IPS-NIHi7 (cell line): ENCODE measurements at regions not wholly inside any gene's neighbourhood (a gene's known extent, or its start where the extent isn't known, plus 50 kb on each side); places are given as distances from the start of the nearest gene placed in this dataset.

Source experiments
- DNase-seq: peaks from one replicate; pipeline ENCODE4 v3.0.0; 2012; ENCODE audit warnings: mixed read lengths; ENCODE audit errors: extremely low spot score

DNA sequence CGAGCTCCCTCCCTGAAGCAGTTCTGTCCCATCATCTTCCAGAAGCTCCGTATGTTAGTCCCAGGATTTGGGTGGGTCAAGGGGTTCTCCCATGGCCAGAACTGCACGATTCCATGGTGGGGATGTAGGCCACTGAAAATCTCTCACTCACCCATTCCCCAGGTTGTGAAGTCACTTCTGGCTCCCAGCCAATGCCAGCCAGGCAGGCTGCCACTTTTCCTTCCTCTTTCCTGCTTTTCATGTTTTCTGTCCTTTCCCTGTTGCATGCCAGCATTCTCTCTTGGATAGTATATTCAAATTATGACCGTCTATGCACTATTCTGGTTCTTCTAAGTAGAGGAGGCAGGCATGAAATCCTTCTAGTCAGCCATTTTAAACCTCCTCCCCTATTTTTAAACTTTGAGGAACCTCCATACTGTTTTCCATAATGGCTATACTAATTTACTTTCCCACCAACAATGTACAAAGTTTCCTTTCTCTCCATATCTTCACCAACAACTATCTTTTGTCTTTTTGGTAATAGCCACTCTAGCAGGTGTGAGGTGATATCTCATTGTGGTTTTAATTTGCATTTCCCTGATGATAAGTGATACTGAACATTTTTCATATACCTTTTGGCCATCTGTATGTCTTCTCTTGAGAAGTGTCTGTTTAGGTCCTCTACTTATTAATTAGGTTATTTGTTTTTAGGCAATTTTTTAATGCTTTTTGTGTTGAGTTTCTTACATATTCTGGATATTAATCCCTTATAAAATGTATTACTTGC is 182.1 kb upstream of the TET2 start:
- DNase-seq, result no peak

DNA sequence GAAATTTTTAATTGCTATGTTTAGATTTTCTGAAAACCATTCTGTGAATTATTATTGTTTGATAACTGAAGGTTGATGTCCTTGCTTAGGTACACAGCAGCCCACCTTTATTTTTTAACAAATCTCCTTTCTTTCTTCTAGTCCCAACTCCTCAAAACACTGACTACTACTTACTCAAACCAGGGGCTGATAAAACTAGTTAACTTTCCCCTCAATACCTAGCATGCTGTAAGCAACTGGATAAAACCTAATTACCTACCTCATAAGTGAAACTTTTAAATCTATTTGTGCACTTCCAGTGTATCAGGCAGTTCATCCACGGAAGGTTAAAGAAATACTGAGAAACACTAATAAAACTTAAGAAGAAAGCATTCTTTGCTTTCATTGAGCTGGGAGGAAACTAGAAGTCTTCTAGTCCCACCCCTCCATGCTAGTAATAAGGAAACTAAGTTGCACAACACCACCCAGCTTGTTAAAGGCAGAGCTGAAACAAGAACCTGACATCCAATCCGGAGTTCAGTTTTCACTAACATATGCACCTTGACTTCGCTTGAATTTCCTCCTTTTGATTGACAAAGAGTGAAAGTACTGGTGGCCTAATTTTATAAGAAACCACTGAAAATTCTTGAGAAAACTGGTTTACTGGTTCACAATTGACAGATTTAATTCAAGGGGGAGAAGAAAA is 180.2 kb upstream of the TET2 start:
- DNase-seq, result no peak

DNA sequence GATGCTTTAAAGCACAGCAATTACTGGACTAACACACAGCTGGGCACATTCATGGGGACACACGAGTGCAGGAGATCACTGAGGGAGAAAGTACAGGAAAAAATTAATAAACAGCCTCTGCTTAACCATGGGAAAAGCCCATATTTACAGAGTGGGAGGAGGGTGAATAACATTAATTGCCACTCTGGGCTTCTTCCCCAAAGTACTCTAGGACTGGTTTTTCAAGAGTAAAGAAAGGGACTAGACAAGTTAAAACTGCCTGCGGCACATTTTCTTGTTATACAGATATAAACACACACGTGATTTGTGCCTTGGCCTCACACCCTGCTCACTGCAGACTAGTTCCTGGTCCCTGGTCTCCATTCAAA is 179.7 kb upstream of the TET2 start:
- no peak for DNase-seq

DNA sequence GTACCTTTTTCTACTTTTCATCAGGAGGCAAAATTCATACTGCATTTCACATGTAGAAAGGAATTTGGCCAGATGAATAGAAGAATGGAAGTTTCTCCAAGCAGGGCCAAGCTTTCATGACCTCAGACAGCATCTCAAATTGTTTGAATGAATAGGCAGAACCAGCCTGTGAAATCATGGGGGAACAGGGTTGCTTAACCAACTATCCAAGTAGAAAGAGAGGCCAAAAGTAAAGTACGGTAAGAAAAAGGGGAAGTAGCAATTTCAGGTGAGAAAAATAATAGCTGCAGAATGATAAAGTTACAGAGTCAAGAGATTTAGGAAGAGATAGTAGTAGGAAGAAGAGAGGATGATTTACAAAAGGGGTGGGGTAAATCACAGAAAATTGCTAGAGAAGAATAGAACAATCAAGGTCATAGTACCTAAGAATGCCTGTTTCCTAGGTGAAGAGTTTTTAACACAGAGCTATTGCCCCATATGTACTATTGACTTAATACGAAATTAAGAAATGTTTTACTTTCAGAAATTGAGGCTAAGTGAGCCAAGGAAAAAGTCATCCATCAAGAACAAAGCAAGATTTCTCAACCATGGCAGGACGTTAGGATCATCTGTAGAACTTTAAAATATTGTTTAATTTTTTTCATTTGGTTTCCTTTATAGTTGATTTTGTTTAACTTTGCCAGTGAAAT is 177.1 kb upstream of the TET2 start:
- DNase-seq, result no peak

DNA sequence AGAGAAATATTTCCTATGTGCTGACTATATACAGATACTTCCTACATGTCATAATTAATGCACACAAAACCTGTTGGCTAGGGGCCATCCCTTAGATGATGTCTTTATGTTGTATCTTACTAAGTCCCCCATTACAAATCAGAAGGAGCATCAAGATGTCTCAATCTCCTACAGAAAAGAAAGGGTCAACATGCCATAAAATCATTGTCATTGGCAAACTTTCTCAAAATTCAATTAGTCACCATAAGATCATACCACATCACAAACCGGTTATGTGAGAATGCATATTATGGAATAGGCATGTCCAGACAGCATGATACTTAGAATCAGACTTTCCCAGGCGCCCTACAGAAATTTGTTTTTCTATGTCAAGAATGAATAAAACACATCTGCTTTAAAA is 175.2 kb upstream of the TET2 start:
- DNase-seq, result no peak

DNA sequence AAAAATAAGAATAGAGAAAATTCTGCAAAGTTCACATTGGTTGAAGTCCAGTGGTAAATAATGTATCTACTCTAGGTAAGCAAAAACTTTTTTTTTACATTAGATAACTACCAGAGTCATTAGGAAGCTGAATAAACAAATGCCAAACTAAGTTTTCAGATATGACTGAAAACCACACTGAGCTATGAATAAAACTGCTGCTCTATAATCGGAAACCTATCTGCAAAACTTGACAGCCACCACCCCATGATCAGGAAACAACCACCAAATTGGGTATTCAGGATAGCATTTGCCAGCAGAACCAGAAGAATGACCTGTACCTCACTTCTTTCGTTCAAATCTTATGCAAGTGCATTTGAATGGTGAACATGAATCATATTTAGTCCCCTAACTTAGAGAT is 173.0 kb upstream of the TET2 start:
- no peak for DNase-seq

DNA sequence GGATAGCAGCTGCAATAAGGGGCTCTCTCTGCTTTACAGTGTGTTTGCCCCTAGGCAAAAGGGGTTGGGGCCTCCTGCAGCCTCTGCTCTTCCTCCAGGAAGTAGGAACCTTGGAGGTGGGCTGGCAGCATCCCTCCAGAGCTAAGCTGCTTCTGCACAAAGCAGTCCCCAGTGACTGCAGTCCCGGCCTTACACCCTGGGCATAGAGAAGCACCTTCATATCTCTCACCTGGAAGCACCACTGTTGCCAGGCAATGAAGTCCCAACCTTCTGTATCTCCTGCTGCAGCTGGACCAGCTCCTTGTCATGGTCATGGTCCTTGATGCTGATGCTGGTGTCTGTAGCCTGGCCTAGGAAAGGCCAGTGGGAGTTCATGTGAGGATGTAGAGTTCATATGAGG is 171.1 kb upstream of the TET2 start:
- no peak for DNase-seq

DNA sequence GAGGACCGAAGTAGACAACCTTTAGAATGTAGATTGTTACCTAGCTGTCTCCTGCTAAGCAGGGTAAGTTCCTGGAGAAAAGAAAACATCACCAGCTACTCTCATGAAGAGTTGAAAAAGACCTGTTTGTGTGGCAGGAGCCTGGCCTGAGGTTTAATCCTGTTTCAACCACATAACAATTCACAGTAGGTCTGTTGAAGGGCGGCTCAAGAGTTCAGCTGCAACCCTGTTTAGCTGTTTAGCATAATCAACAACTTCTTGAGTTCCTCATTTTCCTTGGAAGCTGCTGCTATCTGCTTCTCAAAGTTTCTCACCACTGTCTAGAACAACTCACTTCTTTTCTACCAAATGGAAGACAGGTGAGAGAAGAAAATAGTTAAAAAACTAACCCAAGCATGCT is 170.4 kb upstream of the TET2 start:
- no peak for DNase-seq

DNA sequence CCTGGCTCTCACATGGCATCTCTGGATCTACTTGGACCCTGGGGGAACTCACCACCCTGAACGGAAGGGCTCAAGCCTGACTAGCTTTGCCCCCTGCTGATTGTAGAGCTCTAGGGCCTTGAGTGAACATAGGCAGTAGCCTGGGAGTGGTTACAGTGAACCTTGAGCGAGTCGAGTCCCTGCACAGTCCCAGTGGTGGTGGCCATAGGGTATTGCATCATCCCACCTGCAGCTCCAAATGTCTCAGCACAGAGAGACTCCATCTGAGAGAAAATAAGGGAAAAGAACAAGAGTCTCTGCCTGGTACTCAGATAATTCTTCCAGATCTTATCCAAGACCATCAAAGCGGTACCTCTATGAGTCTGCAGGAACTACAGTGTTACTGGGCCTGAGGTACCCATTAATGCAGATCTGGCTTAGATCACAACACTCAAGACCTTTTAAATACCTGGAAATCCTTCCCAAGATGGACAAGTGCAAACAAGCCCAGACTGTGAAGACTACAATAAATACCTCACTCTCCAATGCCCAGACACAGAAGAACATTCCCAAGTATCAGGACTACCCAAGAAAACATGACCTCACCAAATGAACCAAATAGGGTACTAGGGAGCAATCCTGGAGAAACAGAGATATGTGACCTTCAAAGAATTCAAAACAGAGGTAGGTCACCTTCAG is 167.5 kb upstream of the TET2 start:
- no peak for DNase-seq

DNA sequence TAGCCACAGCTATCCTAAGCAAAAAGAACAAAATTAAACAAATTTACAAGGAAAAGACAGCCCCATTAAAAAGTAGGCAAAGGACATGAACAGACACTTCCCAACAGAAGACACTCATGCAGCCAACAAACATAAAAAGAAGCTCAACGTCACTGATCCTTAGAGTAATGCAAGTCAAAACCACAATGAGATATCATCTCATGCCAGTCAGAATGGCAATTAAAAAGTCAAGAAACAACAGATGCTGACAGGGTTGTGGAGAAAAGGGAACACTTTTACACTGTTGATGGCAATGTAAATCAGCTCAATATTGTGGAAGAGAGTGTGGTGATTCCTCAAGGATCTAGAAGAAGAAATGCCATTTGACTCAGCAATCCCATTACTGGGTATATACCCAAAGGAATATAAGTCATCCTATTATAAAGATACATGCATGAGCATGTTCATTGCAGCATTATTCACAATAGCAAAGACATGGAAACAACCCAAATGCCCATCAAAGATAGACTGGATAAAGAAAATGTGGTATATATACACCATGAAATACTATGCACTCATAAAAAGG is 163.0 kb upstream of the TET2 start:
- DNase-seq, result no peak

DNA sequence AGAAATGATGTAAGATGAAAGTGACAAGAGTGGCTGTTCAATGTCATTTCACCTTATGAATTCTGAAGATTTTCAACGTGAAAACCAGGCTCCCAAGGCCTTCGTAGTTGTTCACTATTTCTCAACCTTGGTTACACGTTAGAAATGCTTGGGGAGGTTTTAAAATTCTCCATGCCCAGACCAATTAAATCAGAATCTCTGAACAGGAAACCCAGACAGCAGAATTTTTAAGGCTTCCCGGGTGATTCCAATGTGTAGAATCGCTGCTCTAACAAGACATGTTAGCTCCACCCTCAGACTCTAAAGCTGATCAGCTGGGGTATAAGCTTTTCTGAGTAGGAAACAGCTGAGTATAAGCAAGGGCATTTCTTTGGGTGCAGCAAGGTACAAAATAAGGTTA is 160.4 kb upstream of the TET2 start:
- no peak for DNase-seq

DNA sequence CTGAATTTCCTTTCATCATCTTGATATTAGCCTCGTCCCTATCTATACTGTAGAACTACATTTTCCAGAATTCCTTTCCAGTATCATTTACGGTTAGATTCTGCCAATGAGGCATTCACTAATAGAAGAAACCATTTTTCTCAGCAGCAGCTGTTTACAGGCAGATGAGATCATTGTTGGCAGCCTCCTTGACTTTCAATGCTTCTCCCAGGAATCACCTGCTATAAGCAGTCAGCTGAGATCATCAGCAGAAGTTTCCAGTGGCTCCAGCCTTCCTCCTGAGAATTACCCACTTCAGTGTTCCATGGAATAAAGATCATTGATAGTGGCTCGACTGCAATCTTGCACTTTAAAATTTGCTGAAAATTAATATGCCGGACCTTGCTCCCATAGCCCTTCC is 157.3 kb upstream of the TET2 start:
- no peak for DNase-seq

DNA sequence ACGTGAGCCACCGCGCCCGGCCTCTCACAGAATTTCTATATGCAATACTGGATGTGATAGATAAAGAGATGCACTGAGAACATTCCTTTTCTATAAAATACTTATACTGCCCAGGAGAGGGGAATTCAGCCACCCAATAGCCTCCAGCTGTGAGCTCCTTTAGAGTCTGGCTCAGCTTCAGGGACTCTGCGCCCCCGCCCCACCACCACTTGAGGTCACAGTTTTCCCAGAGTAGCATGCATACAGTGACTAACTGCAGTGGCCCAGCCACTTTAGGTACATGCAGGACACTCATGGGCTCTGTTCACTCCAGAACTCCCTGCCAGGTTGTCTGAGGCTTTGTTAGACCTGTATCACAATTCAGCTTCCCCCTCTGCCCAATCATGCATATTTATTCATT is 144.4 kb upstream of the TET2 start:
- no peak for DNase-seq

DNA sequence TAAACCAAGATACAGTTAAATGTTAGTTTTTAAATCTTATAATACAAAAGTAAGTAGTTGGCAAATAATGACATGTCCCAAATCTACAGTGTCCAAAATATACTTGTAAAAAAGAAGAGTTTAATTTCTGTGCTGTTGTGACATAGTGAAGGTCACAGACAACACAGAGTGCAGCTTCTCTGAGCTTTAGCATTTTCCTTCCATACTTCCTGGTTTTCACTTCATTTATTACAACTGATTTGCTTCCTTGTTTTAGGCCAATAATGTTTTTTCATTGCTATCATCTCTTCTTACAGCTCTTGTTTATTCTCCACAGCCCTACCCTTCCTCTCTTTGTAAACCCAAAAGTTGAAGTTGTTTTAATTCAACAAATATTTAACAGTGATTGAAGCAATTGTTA is 132.4 kb upstream of the TET2 start:
- DNase-seq, result no peak

DNA sequence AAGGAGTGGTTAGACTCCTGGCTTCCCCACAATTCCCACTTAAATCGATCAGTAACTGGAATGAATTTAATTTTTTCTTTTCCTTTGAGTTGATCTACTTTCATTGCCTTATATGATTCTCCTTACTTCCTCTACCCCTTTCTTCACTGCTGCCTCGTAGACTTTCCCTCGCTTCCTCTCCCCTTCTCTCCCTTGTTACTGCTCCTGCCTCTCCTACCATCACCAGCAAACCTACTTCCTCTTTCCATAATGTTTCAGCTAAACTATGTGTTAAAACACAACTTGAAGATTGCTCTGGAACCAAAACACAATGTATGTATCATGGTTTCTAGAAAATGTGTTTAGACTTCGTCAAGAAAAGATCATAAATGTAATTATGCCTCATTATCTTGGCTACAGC is 132.0 kb upstream of the TET2 start:
- no peak for DNase-seq

DNA sequence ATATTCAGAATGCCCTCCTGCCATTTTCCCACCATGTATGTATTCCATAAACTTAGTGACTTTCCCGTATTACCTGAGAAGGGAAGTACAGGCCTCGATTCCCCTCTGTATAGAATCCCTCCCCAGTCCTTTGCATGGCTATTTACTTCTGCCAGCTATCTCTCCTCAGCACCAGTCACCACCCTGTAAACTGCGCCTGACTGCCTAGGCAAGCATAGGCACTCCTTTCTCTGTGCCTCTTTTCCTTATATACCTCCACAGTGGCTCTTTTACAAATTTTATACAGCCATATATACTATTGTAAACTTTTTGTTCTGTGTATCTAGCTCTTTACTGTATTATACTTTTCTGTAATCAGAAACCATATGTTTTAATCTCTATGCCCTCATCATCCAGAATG is 130.9 kb upstream of the TET2 start:
- no peak for DNase-seq

DNA sequence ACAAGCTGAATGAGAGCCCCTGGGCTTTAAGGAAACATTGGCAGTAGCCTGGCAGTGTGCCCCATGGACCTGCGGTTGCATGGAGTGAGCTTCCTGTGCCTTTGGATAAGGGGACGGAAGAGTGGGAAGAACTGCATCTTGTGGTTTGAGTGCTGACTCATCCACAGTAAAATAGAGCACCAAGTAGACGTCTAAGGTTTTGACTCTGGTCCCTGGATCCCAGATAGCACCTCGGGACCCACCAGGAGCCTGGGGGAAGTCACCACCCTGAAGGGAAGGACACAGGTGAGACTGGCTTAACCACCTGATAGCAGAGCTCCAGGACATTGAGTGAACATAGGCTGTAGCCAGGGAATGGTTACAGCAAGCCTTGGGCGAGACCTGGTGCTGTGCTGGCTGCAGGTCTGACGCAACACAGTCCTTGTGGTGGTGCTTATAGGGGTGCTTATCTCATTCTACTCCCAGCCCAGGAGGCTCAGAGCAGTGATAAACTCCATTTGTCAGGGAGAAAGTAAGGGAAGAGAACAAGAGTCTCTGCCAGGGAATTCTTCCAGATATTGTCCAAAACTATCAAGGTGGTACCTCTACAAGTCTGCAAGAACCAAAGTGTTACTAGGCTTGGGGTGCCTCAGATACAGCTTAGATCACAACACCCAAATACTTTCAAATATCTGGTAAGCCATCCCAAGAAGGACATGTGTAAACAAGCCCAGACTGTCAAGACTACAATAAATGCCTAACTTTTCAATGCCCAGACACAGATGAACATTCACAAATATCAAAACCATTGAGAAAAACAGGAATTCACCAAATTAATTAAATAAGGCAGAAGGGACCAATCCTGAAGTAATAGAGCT is 123.6 kb upstream of the TET2 start:
- no peak for DNase-seq

DNA sequence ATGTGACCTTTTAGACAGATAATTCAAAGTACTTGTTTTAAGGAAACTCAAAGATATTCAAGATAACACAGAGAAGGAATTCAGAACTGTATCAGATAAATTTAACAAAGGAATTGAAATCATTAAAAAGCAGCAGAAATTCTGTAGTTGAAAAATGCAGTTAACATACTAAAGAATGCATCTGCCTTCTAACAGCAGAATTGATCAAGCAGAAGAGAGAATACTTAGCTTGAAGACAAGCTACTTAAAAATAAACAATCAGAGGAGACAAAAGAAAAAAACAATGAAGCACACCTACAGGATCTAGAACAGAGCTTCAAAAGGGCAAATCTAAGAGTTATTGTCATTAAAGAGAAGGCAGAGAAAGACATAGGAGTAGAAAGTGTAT is 123.0 kb upstream of the TET2 start:
- no peak for DNase-seq

DNA sequence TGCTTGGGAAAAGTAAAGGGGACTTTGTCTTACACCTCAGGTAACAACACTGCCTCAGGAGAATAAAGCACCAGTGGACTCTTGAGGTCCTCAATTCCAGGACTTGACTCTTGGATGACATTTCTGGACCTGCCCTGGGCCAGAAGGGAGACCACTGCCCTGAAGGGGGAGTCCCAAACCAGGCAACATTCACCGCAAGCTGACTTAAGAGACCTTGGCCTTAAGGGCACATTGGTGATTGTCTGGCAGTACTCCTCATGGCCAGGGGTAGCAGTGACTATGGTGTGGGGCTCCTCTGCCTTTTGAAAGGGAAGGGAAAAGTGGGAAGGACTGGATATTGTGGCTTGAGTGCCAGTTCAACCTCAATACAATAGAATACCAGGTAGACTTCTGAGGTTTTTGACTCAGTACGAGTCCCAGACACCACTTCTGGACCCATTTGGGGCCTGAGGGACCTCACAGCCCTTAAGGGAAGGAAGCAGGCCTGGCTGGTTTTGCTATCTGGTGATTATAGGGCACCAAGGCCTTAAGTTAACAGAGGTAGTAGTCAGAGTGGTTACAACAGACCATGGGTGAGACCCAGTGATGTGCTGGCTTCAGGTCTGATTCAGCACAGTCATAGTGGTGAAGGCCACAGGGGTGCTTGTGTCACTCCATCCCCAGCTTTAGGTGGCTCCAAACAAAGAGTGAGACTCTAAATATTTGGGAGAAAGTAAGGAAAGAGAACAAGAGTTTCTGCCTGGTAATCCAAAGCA is 121.2 kb upstream of the TET2 start:
- DNase-seq, result no peak

DNA sequence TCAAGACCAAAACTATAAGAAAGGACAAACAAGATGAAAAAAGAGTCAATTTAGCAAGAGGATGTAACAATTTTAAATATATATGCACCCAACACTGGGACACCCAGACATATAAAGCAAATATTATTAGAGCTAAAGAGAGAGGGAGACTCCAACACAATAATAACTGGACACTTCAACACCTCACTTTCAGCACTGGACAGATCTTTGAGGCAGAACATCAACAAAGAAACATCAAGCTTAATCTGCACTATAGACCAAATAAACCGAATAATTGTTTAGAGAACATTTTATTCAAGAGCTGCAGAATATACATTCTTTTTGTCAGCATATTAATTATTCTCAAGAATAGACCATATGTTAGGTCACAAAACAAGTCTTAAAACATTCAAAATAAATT is 109.7 kb upstream of the TET2 start:
- no peak for DNase-seq

DNA sequence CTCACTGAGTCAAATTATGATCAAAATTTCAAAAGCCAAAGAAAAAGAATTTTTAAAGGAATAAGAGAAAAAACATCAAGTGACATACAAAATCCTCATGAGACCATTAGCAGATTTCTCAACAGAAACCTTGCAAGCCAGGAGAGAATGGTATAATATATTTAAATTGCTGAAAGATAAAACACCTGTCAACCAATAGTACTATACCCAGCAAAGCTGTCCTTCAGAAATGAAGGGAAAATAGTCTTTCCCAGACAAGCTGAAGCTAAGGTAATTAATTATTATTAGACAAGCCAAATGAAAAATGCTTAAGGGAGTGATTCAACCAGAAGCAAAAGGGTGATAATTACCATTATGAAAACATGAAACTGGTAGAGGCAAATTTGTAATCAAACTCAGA is 104.2 kb upstream of the TET2 start:
- DNase-seq, result no peak
